Mesothelial cell of epicardium (in vitro differentiated cells): ENCODE measurements at regions not wholly inside any gene's neighbourhood (a gene's known extent, or its start where the extent isn't known, plus 50 kb on each side); places are given as distances from the start of the nearest gene placed in this dataset.

Experiments
- DNase-seq, 2 experiments: peaks; one replicate each; pipeline ENCODE4 v3.0.0; 2021; ENCODE audit warnings: low spot score in 2 of 2; ENCODE audit not compliant: unreplicated experiment in 2 of 2
- H3K27ac Mint-ChIP-seq: 2 replicates; pipeline ENCODE4 v1.8.0; 2021; ENCODE audit warnings: mixed read lengths
- H3K27me3 Mint-ChIP-seq: 2 replicates; pipeline ENCODE4 v1.8.0; 2021; ENCODE audit warnings: low read depth, mixed read lengths
- H3K36me3 Mint-ChIP-seq: 2 replicates; pipeline ENCODE4 v1.8.0; 2021; ENCODE audit warnings: mixed read lengths
- H3K4me1 Mint-ChIP-seq: 2 replicates; pipeline ENCODE4 v1.8.0; 2021; ENCODE audit warnings: mixed read lengths
- H3K4me3 Mint-ChIP-seq: 2 replicates; pipeline ENCODE4 v1.8.0; 2021; ENCODE audit warnings: mild to moderate bottlenecking, moderate library complexity, mixed read lengths
- H3K9me3 Mint-ChIP-seq: 2 replicates; pipeline ENCODE4 v1.8.0; 2021; ENCODE audit warnings: mixed read lengths
- TF ChIP-seq, protein P1 (sequence below): fragments of 200-600 bp; sonication (generic); IDR thresholded peaks from one replicate; pipeline ENCODE4 v1.5.0; 2021; ENCODE audit warnings: antibody characterized with exemption; ENCODE audit not compliant: unreplicated experiment

DNA sequence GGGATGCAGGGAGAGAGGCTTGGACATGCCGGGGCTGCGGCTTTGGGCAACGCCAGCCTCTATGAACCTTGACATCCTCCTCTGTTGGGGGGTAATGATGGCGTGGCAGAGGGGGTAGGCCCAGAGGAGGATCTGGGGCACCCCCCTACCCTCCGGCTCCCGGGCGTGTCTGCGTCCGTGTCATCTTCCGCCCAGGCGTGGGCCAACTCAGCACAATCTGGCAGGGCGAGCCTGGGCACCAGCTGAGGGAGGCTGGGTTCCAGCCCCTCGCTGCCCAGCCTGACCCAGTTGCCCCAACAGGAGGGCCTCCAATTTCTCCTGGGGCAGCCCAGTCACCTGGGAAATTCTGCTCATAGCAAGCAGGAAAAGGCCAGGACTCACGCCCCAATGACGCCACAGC, 62.9 kb upstream of the IL17B start:
- Mint-ChIP-seq H3K36me3 (no peaks in the 10 kb centered on the region), H3K4me1 (peaks cover 29% of the 10 kb centered on the region), H3K27ac (no peak overlapping the region), H3K27me3 (no peaks in the 10 kb centered on the region), H3K4me3 (no peak overlapping the region), H3K9me3 (no peaks in the 10 kb centered on the region)
- TF ChIP-seq, protein P1, sequence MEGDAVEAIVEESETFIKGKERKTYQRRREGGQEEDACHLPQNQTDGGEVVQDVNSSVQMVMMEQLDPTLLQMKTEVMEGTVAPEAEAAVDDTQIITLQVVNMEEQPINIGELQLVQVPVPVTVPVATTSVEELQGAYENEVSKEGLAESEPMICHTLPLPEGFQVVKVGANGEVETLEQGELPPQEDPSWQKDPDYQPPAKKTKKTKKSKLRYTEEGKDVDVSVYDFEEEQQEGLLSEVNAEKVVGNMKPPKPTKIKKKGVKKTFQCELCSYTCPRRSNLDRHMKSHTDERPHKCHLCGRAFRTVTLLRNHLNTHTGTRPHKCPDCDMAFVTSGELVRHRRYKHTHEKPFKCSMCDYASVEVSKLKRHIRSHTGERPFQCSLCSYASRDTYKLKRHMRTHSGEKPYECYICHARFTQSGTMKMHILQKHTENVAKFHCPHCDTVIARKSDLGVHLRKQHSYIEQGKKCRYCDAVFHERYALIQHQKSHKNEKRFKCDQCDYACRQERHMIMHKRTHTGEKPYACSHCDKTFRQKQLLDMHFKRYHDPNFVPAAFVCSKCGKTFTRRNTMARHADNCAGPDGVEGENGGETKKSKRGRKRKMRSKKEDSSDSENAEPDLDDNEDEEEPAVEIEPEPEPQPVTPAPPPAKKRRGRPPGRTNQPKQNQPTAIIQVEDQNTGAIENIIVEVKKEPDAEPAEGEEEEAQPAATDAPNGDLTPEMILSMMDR: no peak
- DNase-seq: no peak

DNA sequence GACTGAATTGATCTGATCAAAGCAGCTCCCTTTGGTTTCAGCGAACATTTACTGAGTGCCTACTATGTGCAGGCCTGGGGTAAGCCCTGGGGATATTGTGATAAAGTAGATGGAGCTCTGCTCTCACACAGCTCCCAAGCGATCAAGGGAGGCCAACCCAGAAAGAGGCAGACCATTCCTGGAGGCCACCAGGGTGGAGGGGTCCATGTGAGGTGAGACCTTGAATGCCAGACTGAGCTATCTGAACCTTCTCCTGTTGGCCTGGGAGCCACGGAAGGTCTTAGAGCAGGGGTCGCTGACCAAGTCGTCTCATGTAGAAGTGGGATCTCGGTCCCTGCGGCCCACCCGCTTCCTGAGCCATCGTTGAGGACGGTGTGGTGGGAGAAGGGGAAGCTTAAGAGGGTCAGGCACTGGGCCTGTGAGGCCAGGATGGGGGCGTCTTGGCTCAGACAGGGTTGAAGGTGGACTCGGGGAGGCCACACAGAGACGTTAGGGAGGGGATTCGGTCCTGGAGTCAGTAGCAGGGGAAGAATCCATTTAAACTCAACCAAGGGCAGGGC, 62.2 kb upstream of the IL17B start:
- Mint-ChIP-seq H3K4me1 (peaks cover 29% of the 10 kb centered on the region), H3K9me3 (no peaks in the 10 kb centered on the region), H3K4me3 (no peak overlapping the region), H3K27ac (no peak overlapping the region), H3K36me3 (no peaks in the 10 kb centered on the region), H3K27me3 (no peaks in the 10 kb centered on the region)
- no peak for DNase-seq
- TF ChIP-seq, protein P1: no peak

DNA sequence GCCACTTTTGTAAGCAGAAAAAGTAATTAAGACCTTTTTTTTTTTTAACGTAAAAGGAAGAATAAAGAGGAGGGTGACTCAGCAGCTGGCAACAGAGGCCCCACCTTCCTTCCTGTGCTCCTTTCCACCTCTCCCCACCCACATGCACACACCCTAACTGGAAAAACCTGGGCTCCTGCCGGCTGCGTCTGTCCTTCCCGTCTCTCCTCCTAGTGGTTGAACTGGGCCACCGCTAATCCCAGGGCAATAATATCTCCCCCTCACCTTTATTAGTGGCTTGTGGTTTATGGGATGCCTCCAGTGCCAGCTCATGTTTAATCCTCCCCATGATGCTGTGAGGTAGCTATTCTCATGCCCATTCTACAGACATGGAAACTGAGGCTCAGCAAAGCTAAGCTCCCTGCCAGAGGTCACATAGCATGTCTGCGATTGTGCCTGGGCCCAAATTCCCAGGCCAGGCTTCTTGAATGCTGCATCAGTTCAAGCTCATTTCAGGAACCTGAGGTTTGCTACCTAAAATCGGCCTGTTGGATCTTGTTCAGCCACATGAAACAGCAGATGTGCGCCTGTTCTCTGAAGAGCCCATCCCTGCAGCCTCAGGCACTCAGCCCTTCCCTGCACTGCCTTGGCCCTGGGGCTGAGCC, 60.9 kb upstream of the IL17B start:
- Mint-ChIP-seq H3K27ac (no peak overlapping the region), H3K4me3 (no peak overlapping the region)

DNA sequence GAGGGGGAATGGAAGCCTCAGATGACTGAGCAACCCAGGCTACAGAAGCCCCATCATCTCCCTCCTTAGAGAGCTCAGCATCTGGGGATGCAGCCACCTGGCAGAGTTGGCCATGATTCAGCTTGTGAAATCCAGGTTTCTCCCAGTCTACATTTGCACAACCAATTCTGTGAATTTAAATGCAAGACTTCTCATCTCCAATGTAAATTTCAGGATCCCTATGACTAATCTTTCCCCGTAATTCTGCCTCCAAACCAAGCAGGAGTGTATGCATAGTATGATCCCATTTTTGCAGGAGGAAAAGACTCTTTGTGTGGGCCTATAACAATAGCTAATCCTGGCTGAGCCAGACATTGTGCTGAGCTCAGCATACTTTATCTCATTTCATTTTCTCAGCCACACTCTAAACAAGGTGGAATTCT, 59.6 kb upstream of the IL17B start:
- H3K36me3 Mint-ChIP-seq: no peaks in the 10 kb centered on the region
- TF ChIP-seq, protein P1: no peak
- no peaks in the 10 kb centered on the region for H3K9me3 Mint-ChIP-seq
- no peak overlapping the region for H3K4me3 Mint-ChIP-seq
- H3K27me3 Mint-ChIP-seq: no peaks in the 10 kb centered on the region
- no peak for DNase-seq
- peaks cover 22% of the 10 kb centered on the region for H3K4me1 Mint-ChIP-seq
- H3K27ac Mint-ChIP-seq: no peak overlapping the region

More for the DNA sequence above, 60.9 kb upstream of the IL17B start:
- TF ChIP-seq, protein P1: no peak
- Mint-ChIP-seq H3K36me3 (no peaks in the 10 kb centered on the region), H3K27me3 (no peaks in the 10 kb centered on the region), H3K4me1 (peaks cover 20% of the 10 kb centered on the region), H3K9me3 (no peaks in the 10 kb centered on the region)
- no peak for DNase-seq

DNA sequence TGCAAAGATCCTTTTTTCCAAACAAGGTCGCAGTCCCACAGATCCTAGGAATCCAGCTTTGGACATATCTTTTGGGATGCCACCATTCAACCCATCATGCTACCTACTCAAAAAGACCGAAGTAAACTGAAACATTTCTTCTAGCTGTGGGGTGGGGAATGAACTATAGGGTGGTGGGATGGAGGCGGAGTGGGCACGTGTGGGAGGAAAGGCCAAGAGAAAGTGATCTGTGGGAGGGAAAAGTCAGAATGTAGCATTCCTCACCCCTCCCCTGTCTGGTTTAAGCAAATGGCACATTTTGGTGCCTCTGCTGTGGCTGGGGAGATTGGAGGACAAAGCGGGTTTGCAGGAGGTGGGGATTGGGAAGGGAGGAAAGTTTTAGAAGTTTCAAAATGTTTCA, 59.2 kb upstream of the IL17B start:
- no peaks in the 10 kb centered on the region for H3K9me3 Mint-ChIP-seq
- TF ChIP-seq, protein P1: no peak
- H3K27me3 Mint-ChIP-seq: no peaks in the 10 kb centered on the region

More for the DNA sequence above, 59.2 kb upstream of the IL17B start:
- Mint-ChIP-seq H3K4me3 (no peak overlapping the region), H3K36me3 (no peaks in the 10 kb centered on the region), H3K27ac (no peak overlapping the region), H3K4me1 (peaks cover 22% of the 10 kb centered on the region)
- DNase-seq: no peak
